Ovary (tissue), 7 donors: ENCODE measurements at regions not wholly inside any gene's neighbourhood (a gene's known extent, or its start where the extent isn't known, plus 50 kb on each side); places are given as distances from the start of the nearest gene placed in this dataset.

Experiments
- DNase-seq, 5 donors: peaks; one replicate each; pipeline ENCODE4 v3.0.0-alpha.2; 2019 to 2020
- H3K27ac ChIP-seq, 2 donors: fragments of 200-600 bp; one replicate each; pipeline versions ENCODE4 v1.5.1 to v1.8.0; 2019 to 2022
- H3K27me3 ChIP-seq: fragments of 200-600 bp; one replicate; pipeline ENCODE4 v1.8.0; 2022
- H3K36me3 ChIP-seq: fragments of 200-600 bp; sonication (generic); one replicate; pipeline ENCODE4 v1.5.1; 2019
- H3K4me1 ChIP-seq: one replicate; pipeline ENCODE4 v1.8.1; 2013; ENCODE audit warnings: mild to moderate bottlenecking, moderate library complexity; ENCODE audit not compliant: insufficient read depth
- H3K4me3 ChIP-seq: fragments of 200-600 bp; sonication (generic); one replicate; pipeline ENCODE4 v1.5.1; 2017
- H3K9me3 ChIP-seq, 2 donors: fragments of 200-600 bp in 1 of 2; sonication (generic) in 1 of 2; one replicate each; pipeline versions ENCODE4 v1.5.1 to v1.8.1; 2013 to 2019; ENCODE audit warnings: mild to moderate bottlenecking in 1 of 2, moderate library complexity in 1 of 2
- CTCF ChIP-seq, 3 donors: fragments of 450-650 bp in 2 of 3; fragments of 200-600 bp in 1 of 3; IDR thresholded peaks; one replicate each; pipeline versions ENCODE4 v1.5.1 to v1.8.0; 2016 to 2022; ENCODE audit warnings: antibody characterized with exemption in 3 of 3, mild to moderate bottlenecking in 1 of 3
- EP300 ChIP-seq: sonication (generic); formaldehyde crosslinking; IDR thresholded peaks from one replicate; pipeline ENCODE4 v1.6.1; 2017; ENCODE audit warnings: antibody characterized with exemption
- POLR2A ChIP-seq: fragments of 450-650 bp; IDR thresholded peaks from one replicate; pipeline ENCODE4 v1.6.1; 2017; ENCODE audit warnings: antibody characterized with exemption, mild to moderate bottlenecking, moderate library complexity
- WGBS, 3 donors: extraction: QIAGEN DNeasy Blood & Tissue Kit in 1 of 3; methylation state at CpG; one replicate each; pipeline versions ENCODE4 v1.1.5 to v1.1.7; 2013 to 2017; 5-methylcytosine and 5-hydroxymethylcytosine counted together
- intact Hi-C, 4 donors: fragments of 100-400 bp; cut with DNase I; formaldehyde crosslinking; loops; one replicate each; pipeline versions ENCODE4 v1.11.0 to v1.15.1; 2022 to 2023
- donor health status: DM: no; HTN: no; CAD: no; lungs with moderate emphysema.
- donor health status: DM: no; HTN: no; CAD: no.
- donor health status: Bipolar disorder and iron deficiency.
- donor health status: DM: no; HTN: no; CAD: no.
- donor health status: DM: yes; HTN: yes; CAD: no.

DNA sequence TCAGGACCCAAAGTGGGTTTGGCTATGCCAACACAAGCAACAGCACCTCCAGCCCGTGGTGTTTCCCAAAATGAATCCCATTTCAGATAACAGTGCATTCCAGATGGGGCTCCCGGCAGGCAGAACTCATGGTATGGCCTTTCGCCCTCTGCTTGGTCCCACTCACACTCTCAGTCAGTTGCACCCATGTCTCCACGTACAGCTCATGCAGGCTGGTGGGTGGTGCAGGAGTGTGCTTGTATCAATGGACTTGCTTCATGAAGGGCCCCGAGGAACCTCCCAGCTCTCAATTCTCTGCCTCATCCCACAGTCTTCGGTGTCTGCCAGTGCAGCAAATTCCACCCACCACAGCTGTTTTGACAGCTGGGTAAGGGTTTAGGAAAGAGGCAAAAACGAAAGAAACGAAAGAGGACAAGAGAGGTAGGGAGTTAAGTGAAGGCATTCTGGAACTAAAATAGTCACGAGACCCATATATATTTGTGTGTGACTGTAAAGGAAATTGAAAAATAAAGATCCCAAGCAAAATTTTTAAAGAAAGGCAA lies 278.1 kb downstream of the DCDC2C start:
- DNase-seq = no peak
- H3K36me3 ChIP-seq = no peaks in the 10 kb centered on the region
- no peaks in the 10 kb centered on the region for H3K9me3 ChIP-seq
- intact Hi-C loops = no loop called here
- WGBS, 3 donors = 71 to 76% (median 74%) methylated on average over 9 of the region's 9 CpGs
- H3K4me1 ChIP-seq = no peaks in the 10 kb centered on the region
- TF ChIP-seq EP300 = no peak
- TF ChIP-seq CTCF (IDR thresholded peaks at IDR 0.05) = no peak
- TF ChIP-seq POLR2A = no peak
- H3K4me3 ChIP-seq = no peak overlapping the region
- H3K27ac ChIP-seq = no peak overlapping the region
- H3K27me3 ChIP-seq = no peaks in the 10 kb centered on the region

DNA sequence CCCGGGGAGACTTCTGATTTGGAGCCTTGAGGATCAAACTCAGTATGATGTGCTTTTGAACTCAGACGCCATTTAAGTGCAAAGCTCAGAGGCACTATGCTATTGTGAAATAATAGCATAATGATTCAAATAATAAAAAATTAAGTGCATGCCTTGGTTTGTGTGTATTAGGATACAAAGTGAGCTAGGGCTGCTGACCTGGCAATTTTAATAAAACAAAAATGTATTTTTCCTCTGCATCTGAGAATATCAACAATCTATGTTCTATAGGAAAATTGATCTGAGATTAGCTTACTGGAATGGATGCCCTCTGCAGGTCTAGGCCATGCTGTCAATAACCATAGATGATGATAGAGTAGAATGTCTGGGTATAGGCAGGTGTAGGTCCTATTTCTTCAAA lies 278.8 kb downstream of the DCDC2C start:
- H3K4me3 ChIP-seq = no peak overlapping the region
- H3K27ac ChIP-seq = no peak overlapping the region
- no peaks in the 10 kb centered on the region for H3K4me1 ChIP-seq
- WGBS, 3 donors = 81 to 88% (median 82%) methylated on average over 2 of the region's 2 CpGs
- TF ChIP-seq EP300 (no peak), POLR2A (no peak), CTCF (IDR thresholded peaks at IDR 0.05) (no peak)
- no peaks in the 10 kb centered on the region for H3K9me3 ChIP-seq
- H3K36me3 ChIP-seq = no peaks in the 10 kb centered on the region
- no peak for DNase-seq
- intact Hi-C loops = no loop called here
- no peaks in the 10 kb centered on the region for H3K27me3 ChIP-seq

- H3K36me3 ChIP-seq = no peaks in the 10 kb centered on the region
- intact Hi-C loops = no loop called here
- no peak for DNase-seq
These were observed 282.7 kb downstream of the DCDC2C start for GRCh38 chr2:3986063-3986462.

DNA sequence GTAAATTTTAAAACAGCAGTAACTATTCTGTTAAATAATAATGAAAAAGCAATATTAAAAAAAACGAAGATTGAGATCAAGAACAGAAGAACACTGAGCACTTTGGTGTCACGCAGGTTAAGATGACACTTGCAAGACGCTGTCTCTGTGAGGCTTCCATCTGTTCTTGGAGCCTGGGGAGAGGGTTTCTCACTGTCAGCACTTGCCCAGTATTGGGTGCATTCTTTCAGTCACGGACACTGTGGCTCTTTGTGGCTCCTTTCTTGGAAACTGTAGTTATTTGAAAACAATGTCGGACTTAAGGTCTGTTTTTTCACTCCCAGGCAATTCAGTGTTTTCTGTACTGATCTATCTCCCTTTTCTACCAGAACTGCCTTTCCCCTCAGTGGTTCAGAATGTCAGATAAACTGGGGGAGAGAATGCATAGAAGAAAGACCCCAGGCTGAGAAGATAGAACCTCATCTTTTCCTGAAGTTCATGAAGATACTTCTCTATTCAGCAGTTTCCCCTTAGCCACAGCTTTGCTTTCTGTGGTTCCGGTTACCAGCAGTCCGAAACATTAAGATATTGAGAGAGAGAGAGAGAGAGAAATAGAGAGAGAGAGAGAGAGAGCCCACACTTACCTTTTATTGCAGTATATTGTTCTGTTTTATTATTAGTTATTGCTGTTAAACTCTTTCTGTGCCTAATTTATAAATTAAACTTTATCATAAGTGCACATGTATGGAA lies 283.3 kb downstream of the DCDC2C start:
- Histone ChIP-seq H3K27ac (no peak overlapping the region), H3K9me3 (no peaks in the 10 kb centered on the region), H3K27me3 (no peaks in the 10 kb centered on the region), H3K36me3 (no peaks in the 10 kb centered on the region), H3K4me1 (no peaks in the 10 kb centered on the region), H3K4me3 (no peak overlapping the region)
- no peak for DNase-seq
- intact Hi-C loops = no loop called here
- TF ChIP-seq EP300 (no peak), CTCF (IDR thresholded peaks at IDR 0.05) (no peak), POLR2A (no peak)
- whole genome bisulfite sequencing, 3 donors = 69 to 76% (median 74%) methylated on average over 7 of the region's 7 CpGs

More at GRCh38 chr2:3986063-3986462, 282.7 kb downstream of the DCDC2C start:
- no peak overlapping the region for H3K27ac ChIP-seq
- TF ChIP-seq POLR2A (no peak), EP300 (no peak), CTCF (IDR thresholded peaks at IDR 0.05) (no peak)
- 84 to 91% (median 88%) methylated on average over 6 of the region's 6 CpGs for WGBS, 3 donors
- H3K9me3 ChIP-seq = no peaks in the 10 kb centered on the region
- H3K4me3 ChIP-seq = no peak overlapping the region
- no peaks in the 10 kb centered on the region for H3K27me3 ChIP-seq
- H3K4me1 ChIP-seq = no peaks in the 10 kb centered on the region
